Esophagus muscularis mucosa (tissue), 4 donors: ENCODE measurements at regions not wholly inside any gene's neighbourhood (a gene's known extent, or its start where the extent isn't known, plus 50 kb on each side); places are given as distances from the start of the nearest gene placed in this dataset.

ENCODE experiments used
- DNase-seq: peaks from one replicate; pipeline ENCODE4 v3.0.0-alpha.2; 2017; ENCODE audit errors: extremely low spot score
- H3K27ac ChIP-seq, 4 donors: fragments of 200-600 bp; sonication (generic); replicated peaks in 1 of 4; 1 replicate in 3 of 4; 2 replicates in 1 of 4; pipeline ENCODE4 v1.5.1; 2016 to 2019; ENCODE audit warnings: mild to moderate bottlenecking in 1 of 4
- H3K27me3 ChIP-seq, 4 donors: fragments of 200-600 bp; sonication (generic); one replicate each; pipeline versions ENCODE4 v1.5.1 to v1.6.0; 2016 to 2019
- H3K36me3 ChIP-seq, 4 donors: fragments of 200-600 bp; sonication (generic); one replicate each; pipeline ENCODE4 v1.5.1; 2016 to 2019
- H3K4me1 ChIP-seq, 4 donors: fragments of 200-600 bp; sonication (generic); one replicate each; pipeline ENCODE4 v1.5.1; 2016 to 2019
- H3K4me3 ChIP-seq, 4 donors: fragments of 200-600 bp; sonication (generic); 1 replicate in 2 of 4; 2 replicates in 2 of 4; pipeline ENCODE4 v1.5.1; 2016 to 2019; ENCODE audit warnings: mild to moderate bottlenecking in 4 of 4, moderate library complexity in 1 of 4
- H3K9me3 ChIP-seq, 4 donors: fragments of 200-600 bp; sonication (generic); 1 replicate in 3 of 4; 2 replicates in 1 of 4; pipeline ENCODE4 v1.5.1; 2016 to 2019
- EP300 ChIP-seq: sonication (generic); formaldehyde crosslinking; IDR thresholded peaks from one replicate; pipeline ENCODE4 v1.6.1; 2017; ENCODE audit warnings: antibody characterized with exemption
- POLR2A ChIP-seq: fragments of 450-650 bp; IDR thresholded peaks from one replicate; pipeline ENCODE4 v1.6.1; 2017; ENCODE audit warnings: antibody characterized with exemption, moderate library complexity, mild to moderate bottlenecking, low read depth
- POLR2AphosphoS5 ChIP-seq, 2 donors: sonication (generic); formaldehyde crosslinking; IDR thresholded peaks; one replicate each; pipeline ENCODE4 v1.6.1; 2017; ENCODE audit warnings: antibody characterized with exemption in 2 of 2
- WGBS: methylation state at CpG from one replicate; pipeline ENCODE4 v1.1.5; 2018; 5-methylcytosine and 5-hydroxymethylcytosine counted together
- intact Hi-C: fragments of 100-400 bp; cut with DNase I; formaldehyde crosslinking; loops from one replicate; pipeline ENCODE4 v1.15.1; 2023
- TF ChIP-seq, protein P1 (sequence below), 3 experiments: fragments of 200-600 bp in 2 of 3; fragments of 450-650 bp in 1 of 3; sonication (generic) in 2 of 3; IDR thresholded peaks; one replicate each; pipeline ENCODE4 v1.5.1; 2017 to 2019; ENCODE audit warnings: antibody characterized with exemption in 3 of 3, mild to moderate bottlenecking in 2 of 3, moderate library complexity in 1 of 3

DNA sequence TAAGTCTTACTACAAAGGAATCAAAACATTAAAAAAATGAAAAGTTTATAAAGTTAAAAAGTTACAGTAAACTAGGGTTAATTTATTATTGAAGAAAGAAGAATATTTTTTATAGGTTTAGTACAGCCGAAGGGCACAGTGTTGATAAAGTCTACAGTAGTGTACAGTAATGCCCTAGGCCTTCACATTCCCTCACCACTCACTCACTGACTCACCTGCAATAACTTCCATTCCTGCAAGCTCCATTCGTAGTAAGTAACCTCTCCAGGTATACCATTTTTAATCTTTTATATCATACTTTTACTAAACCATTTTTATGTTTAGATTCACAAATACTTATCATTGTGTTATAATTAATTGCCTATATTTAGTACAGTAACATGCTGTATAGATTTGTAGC is 307.5 kb upstream of the FAM241A start:
- Histone ChIP-seq H3K27ac (no peak overlapping the region), H3K4me3 (no peak overlapping the region), H3K4me1 (no peaks in the 10 kb centered on the region), H3K27me3 (no peaks in the 10 kb centered on the region), H3K36me3 (no peaks in the 10 kb centered on the region), H3K9me3 (no peaks in the 10 kb centered on the region)
- intact Hi-C loops = no loop called here
- DNase-seq = no peak
- 86% methylated on average over 2 of the region's 2 CpGs for whole genome bisulfite sequencing
- TF ChIP-seq POLR2AphosphoS5 (IDR thresholded peaks at IDR 0.05) = no peak
- TF ChIP-seq, protein P1, sequence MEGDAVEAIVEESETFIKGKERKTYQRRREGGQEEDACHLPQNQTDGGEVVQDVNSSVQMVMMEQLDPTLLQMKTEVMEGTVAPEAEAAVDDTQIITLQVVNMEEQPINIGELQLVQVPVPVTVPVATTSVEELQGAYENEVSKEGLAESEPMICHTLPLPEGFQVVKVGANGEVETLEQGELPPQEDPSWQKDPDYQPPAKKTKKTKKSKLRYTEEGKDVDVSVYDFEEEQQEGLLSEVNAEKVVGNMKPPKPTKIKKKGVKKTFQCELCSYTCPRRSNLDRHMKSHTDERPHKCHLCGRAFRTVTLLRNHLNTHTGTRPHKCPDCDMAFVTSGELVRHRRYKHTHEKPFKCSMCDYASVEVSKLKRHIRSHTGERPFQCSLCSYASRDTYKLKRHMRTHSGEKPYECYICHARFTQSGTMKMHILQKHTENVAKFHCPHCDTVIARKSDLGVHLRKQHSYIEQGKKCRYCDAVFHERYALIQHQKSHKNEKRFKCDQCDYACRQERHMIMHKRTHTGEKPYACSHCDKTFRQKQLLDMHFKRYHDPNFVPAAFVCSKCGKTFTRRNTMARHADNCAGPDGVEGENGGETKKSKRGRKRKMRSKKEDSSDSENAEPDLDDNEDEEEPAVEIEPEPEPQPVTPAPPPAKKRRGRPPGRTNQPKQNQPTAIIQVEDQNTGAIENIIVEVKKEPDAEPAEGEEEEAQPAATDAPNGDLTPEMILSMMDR (IDR thresholded peaks at IDR 0.05) = no peak
- TF ChIP-seq EP300 = no peak
- no peak for TF ChIP-seq POLR2A

DNA sequence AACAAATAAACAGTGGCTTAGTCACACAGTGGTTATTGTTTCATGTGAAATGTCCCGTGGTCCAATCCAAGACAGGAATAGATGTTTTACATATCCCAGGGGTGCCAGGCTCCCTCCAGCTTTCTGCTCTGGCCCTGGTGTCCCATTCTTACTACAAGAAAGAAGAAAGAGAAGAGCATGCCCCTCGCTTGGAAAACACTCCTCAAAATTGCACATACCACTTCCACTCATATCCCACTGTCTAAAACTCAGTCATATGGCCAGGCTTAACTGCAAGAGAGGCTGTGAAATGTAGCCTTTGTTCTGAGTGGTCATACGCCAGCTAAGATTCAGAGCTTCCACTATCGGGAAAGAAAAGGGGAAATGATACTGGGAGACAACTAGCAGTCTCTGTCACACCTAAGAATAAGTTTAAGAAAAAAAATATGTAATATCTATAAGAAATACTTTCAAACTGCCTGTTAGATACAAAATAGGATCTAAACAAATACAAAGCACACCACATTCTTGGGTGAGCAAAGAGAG is 306.8 kb upstream of the FAM241A start:
- H3K4me3 ChIP-seq = no peak overlapping the region
- no peaks in the 10 kb centered on the region for H3K27me3 ChIP-seq
- no peaks in the 10 kb centered on the region for H3K36me3 ChIP-seq
- H3K27ac ChIP-seq = no peak overlapping the region
- TF ChIP-seq, protein P1 (IDR thresholded peaks at IDR 0.05) = no peak
- no peak for TF ChIP-seq POLR2AphosphoS5 (IDR thresholded peaks at IDR 0.05)
- no peak for TF ChIP-seq POLR2A
- TF ChIP-seq EP300 = no peak
- no peaks in the 10 kb centered on the region for H3K4me1 ChIP-seq
- H3K9me3 ChIP-seq = no peaks in the 10 kb centered on the region
- 76% methylated on average over 4 of the region's 4 CpGs for WGBS
- intact Hi-C loops = no loop called here
- no peak for DNase-seq

DNA sequence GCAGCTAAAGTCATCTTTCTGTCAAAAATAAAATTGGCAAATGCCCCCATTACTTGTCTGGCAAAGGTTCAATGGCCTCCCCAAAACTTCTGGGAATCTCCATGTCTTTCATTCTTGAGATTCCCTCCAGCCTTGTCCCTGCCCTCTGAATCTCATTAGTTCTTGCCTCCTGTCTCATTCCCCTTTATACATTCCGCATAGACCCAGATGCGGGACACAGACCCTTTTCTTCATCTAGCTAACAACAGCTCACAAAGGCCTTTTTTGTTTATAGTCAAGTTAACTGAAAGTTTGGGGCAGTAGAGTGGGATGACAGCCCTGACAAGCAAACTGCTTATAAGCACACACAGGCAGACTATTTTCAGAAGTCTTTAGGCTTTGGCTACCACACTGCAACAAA is 306.1 kb upstream of the FAM241A start:
- Histone ChIP-seq H3K36me3 (no peaks in the 10 kb centered on the region), H3K27me3 (no peaks in the 10 kb centered on the region), H3K27ac (no peak overlapping the region), H3K4me3 (no peak overlapping the region), H3K9me3 (no peaks in the 10 kb centered on the region), H3K4me1 (no peaks in the 10 kb centered on the region)
- WGBS = 61% methylated on average over 2 of the region's 2 CpGs
- TF ChIP-seq, protein P1 (IDR thresholded peaks at IDR 0.05) = no peak
- no peak for TF ChIP-seq POLR2AphosphoS5 (IDR thresholded peaks at IDR 0.05)
- TF ChIP-seq EP300 = no peak
- TF ChIP-seq POLR2A = no peak
- intact Hi-C loops = no loop called here
- no peak for DNase-seq

DNA sequence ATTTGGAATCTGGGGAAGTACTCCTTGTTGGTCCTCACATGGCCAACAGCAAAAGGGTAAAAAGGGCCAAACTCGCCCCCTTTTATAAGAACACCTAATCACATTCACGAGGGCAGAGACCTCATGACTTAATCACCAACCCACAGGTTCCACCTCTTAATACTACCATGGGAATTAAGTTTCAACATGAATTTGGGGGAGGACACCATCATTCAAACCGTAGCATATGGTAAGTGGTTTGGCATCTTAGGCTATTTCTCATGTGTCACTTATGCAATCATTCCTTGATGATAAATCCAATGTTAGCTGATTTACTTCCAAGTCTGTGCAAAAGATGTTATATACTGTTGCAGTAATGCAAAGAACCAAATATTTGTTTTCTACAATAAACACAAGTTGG is 302.9 kb upstream of the FAM241A start:
- 75% methylated on average over 3 of the region's 3 CpGs for WGBS
- no peaks in the 10 kb centered on the region for H3K27me3 ChIP-seq
- no peak overlapping the region for H3K4me3 ChIP-seq
- DNase-seq = no peak
- H3K27ac ChIP-seq = no peak overlapping the region
- no peaks in the 10 kb centered on the region for H3K36me3 ChIP-seq
- no peaks in the 10 kb centered on the region for H3K9me3 ChIP-seq
- intact Hi-C loops = no loop called here
- TF ChIP-seq POLR2AphosphoS5 (IDR thresholded peaks at IDR 0.05) (no peak), POLR2A (no peak), EP300 (no peak)
- TF ChIP-seq, protein P1 (IDR thresholded peaks at IDR 0.05) = no peak
- H3K4me1 ChIP-seq = no peaks in the 10 kb centered on the region
